ENCODE measurements at regions not wholly inside any gene's neighbourhood (a gene's known extent, or its start where the extent isn't known, plus 50 kb on each side); places are given as distances from the start of the nearest gene placed in this dataset.

GRCh38 chr1:195141294-195141693 is 1466.9 kb downstream of the KCNT2 start:
- Histone ChIP-seq H3K27me3 (ENCODE audit: control insufficient read depth, insufficient read depth, low read length) (no peaks in the 10 kb centered on the region), H3K9ac (ENCODE audit: low read length in 3 of 3) (no peak overlapping the region), H3K9me3 (ENCODE audit: control insufficient read depth in 2 of 3, insufficient read depth in 1 of 3, low read length in 3 of 3) (no peaks in the 10 kb centered on the region), H3K27ac (ENCODE audit: low read depth in 2 of 2, low read length in 2 of 2) (no peak overlapping the region), H3K4me1 (ENCODE audit: control insufficient read depth in 2 of 3, insufficient read depth in 2 of 3, low read depth in 1 of 3, low read length in 3 of 3) (no peaks in the 10 kb centered on the region), H3K36me3 (ENCODE audit: control insufficient read depth in 2 of 3, insufficient read depth in 3 of 3, low read length in 3 of 3) (no peaks in the 10 kb centered on the region), H3K4me3 (ENCODE audit: low read length in 3 of 3) (no peak overlapping the region)
- intact Hi-C loops (cut with DNase I) = no loop called here
- FAIRE-seq (no peak), DNase-seq (no peak)
- TF ChIP-seq CTCF (IDR thresholded peaks at IDR 0.05; ENCODE audit: borderline replicate concordance, extremely low read depth, insufficient read depth) = no peak

- H3K27me3 ChIP-seq (ENCODE audit: control insufficient read depth, insufficient read depth, low read length) = no peaks in the 10 kb centered on the region
- no peaks in the 10 kb centered on the region for H3K4me1 ChIP-seq (ENCODE audit: control insufficient read depth in 2 of 3, insufficient read depth in 2 of 3, low read depth in 1 of 3, low read length in 3 of 3)
- H3K27ac ChIP-seq (ENCODE audit: low read depth in 2 of 2, low read length in 2 of 2) = no peak overlapping the region
- no peaks in the 10 kb centered on the region for H3K36me3 ChIP-seq (ENCODE audit: control insufficient read depth in 2 of 3, insufficient read depth in 3 of 3, low read length in 3 of 3)
- no peak for TF ChIP-seq CTCF (IDR thresholded peaks at IDR 0.05; ENCODE audit: borderline replicate concordance, extremely low read depth, insufficient read depth)
- intact Hi-C loops (cut with DNase I) = no loop called here
- FAIRE-seq (no peak), DNase-seq (no peak)
- no peak overlapping the region for H3K9ac ChIP-seq (ENCODE audit: low read length in 3 of 3)
- no peak overlapping the region for H3K4me3 ChIP-seq (ENCODE audit: low read length in 3 of 3)
- no peaks in the 10 kb centered on the region for H3K9me3 ChIP-seq (ENCODE audit: control insufficient read depth in 2 of 3, insufficient read depth in 1 of 3, low read length in 3 of 3)
Observed at GRCh38 chr1:195130598-195130997, 1477.6 kb downstream of the KCNT2 start.

- Histone ChIP-seq H3K27ac (ENCODE audit: low read depth in 2 of 2, low read length in 2 of 2) (no peak overlapping the region), H3K9ac (ENCODE audit: low read length in 3 of 3) (no peak overlapping the region), H3K4me3 (ENCODE audit: low read length in 3 of 3) (no peak overlapping the region), H3K36me3 (ENCODE audit: control insufficient read depth in 2 of 3, insufficient read depth in 3 of 3, low read length in 3 of 3) (no peaks in the 10 kb centered on the region), H3K4me1 (ENCODE audit: control insufficient read depth in 2 of 3, insufficient read depth in 2 of 3, low read depth in 1 of 3, low read length in 3 of 3) (no peaks in the 10 kb centered on the region), H3K9me3 (ENCODE audit: control insufficient read depth in 2 of 3, insufficient read depth in 1 of 3, low read length in 3 of 3) (peaks cover 0 to 4% (median 2%) of the 10 kb centered on the region in 3 donors), H3K27me3 (ENCODE audit: control insufficient read depth, insufficient read depth, low read length) (no peaks in the 10 kb centered on the region)
- intact Hi-C loops (cut with DNase I) = no loop called here
- FAIRE-seq = no peak
- no peak for TF ChIP-seq CTCF (IDR thresholded peaks at IDR 0.05; ENCODE audit: borderline replicate concordance, extremely low read depth, insufficient read depth)
- DNase-seq = no peak
Observed at GRCh38 chr1:195122497-195122896, 1485.7 kb downstream of the KCNT2 start.

GRCh38 chr1:195113471-195113870 is 1494.8 kb downstream of the KCNT2 start:
- Histone ChIP-seq H3K9me3 (ENCODE audit: control insufficient read depth in 2 of 3, insufficient read depth in 1 of 3, low read length in 3 of 3) (no peaks in the 10 kb centered on the region), H3K4me3 (ENCODE audit: low read length in 3 of 3) (no peak overlapping the region), H3K27ac (ENCODE audit: low read depth in 2 of 2, low read length in 2 of 2) (no peak overlapping the region), H3K9ac (ENCODE audit: low read length in 3 of 3) (no peak overlapping the region), H3K27me3 (ENCODE audit: control insufficient read depth, insufficient read depth, low read length) (no peaks in the 10 kb centered on the region), H3K4me1 (ENCODE audit: control insufficient read depth in 2 of 3, insufficient read depth in 2 of 3, low read depth in 1 of 3, low read length in 3 of 3) (no peaks in the 10 kb centered on the region), H3K36me3 (ENCODE audit: control insufficient read depth in 2 of 3, insufficient read depth in 3 of 3, low read length in 3 of 3) (no peaks in the 10 kb centered on the region)
- peak in 1 of 5 donors; percentile 12 for DNase-seq
- FAIRE-seq = no peak
- no peak for TF ChIP-seq CTCF (IDR thresholded peaks at IDR 0.05; ENCODE audit: borderline replicate concordance, extremely low read depth, insufficient read depth)
- intact Hi-C loops (cut with DNase I) = no loop called here

Data from kidney (tissue), 13 donors.